ENCODE measurements at regions not wholly inside any gene's neighbourhood (a gene's known extent, or its start where the extent isn't known, plus 50 kb on each side); places are given as distances from the start of the nearest gene placed in this dataset.

GRCh38 chr7:113198226-113198625 lies 79.9 kb upstream of the SMIM30 start:
- TF ChIP-seq CTCF (IDR thresholded peaks at IDR 0.05) (no peak), POLR2A (IDR thresholded peaks at IDR 0.05) (no peak)
